GM23338 (cell line): ENCODE measurements at regions not wholly inside any gene's neighbourhood (a gene's known extent, or its start where the extent isn't known, plus 50 kb on each side); places are given as distances from the start of the nearest gene placed in this dataset.

ENCODE experiments used
- ATAC-seq: fragments of 200-7000 bp; cut with Tn5 transposase; 3 replicates; pipeline ENCODE4 v1.9.1; 2020
- DNase-seq: peaks from one replicate; pipeline ENCODE4 v3.0.0-alpha.2; 2015; ENCODE audit warnings: low spot score
- H2AFZ ChIP-seq: fragments of 200-600 bp; sonication (generic); 2 replicates; pipeline ENCODE4 v1.8.0; 2016; ENCODE audit warnings: antibody characterized with exemption, mild to moderate bottlenecking, moderate library complexity
- H3F3A ChIP-seq: fragments of 200-600 bp; sonication (generic); replicated peaks from 2 replicates; pipeline ENCODE4 v1.8.0; 2017; ENCODE audit warnings: antibody characterized with exemption, mixed run types, low read depth
- H3K27ac ChIP-seq: fragments of 200-600 bp; sonication (generic); 2 replicates; pipeline ENCODE4 v1.6.1; 2016; ENCODE audit warnings: low read depth
- H3K27me3 ChIP-seq: fragments of 200-600 bp; sonication (generic); 2 replicates; pipeline ENCODE4 v1.8.0; 2016; ENCODE audit warnings: mild to moderate bottlenecking, mixed run types, moderate library complexity; ENCODE audit not compliant: insufficient read depth
- H3K36me3 ChIP-seq: fragments of 200-600 bp; sonication (generic); 2 replicates; pipeline ENCODE4 v1.8.0; 2016; ENCODE audit warnings: mild to moderate bottlenecking; ENCODE audit not compliant: insufficient read depth
- H3K4me1 ChIP-seq: fragments of 200-600 bp; sonication (generic); 2 replicates; pipeline ENCODE4 v1.8.0; 2016; ENCODE audit warnings: mild to moderate bottlenecking, moderate library complexity; ENCODE audit not compliant: insufficient read depth
- H3K4me2 ChIP-seq: fragments of 200-600 bp; sonication (generic); 2 replicates; pipeline ENCODE4 v1.7.1; 2017; ENCODE audit warnings: mixed run types
- H3K4me3 ChIP-seq: fragments of 200-600 bp; sonication (generic); 2 replicates; pipeline ENCODE4 v1.6.1; 2016; ENCODE audit warnings: mixed run types
- H3K79me2 ChIP-seq: fragments of 200-600 bp; sonication (generic); replicated peaks from 2 replicates; pipeline ENCODE4 v1.8.0; 2017; ENCODE audit warnings: mild to moderate bottlenecking; ENCODE audit not compliant: insufficient read depth
- H3K9me2 ChIP-seq: fragments of 200-600 bp; sonication (generic); 2 replicates; pipeline ENCODE4 v1.8.0; 2017; ENCODE audit not compliant: insufficient read depth
- H4K20me1 ChIP-seq: fragments of 200-600 bp; sonication (generic); replicated peaks from 2 replicates; pipeline ENCODE4 v1.8.0; 2017; ENCODE audit warnings: mild to moderate bottlenecking; ENCODE audit not compliant: insufficient read depth
- H3K27ac Mint-ChIP-seq: 2 replicates; pipeline ENCODE4 v1.8.0; 2020; ENCODE audit warnings: inconsistent platforms, mild to moderate bottlenecking, moderate library complexity, mixed read lengths
- H3K27me3 Mint-ChIP-seq: 3 replicates; pipeline ENCODE4 v1.8.0; 2022; ENCODE audit warnings: low read depth, mild to moderate bottlenecking, moderate library complexity, mixed read lengths, inconsistent platforms; ENCODE audit not compliant: insufficient read depth, poor library complexity
- H3K36me3 Mint-ChIP-seq: 3 replicates; pipeline ENCODE4 v1.8.0; 2021; ENCODE audit warnings: low read depth, mild to moderate bottlenecking, inconsistent platforms, moderate library complexity, mixed read lengths
- H3K4me1 Mint-ChIP-seq: 3 replicates; pipeline ENCODE4 v1.8.0; 2020; ENCODE audit warnings: mild to moderate bottlenecking, inconsistent platforms, mixed read lengths
- H3K4me3 Mint-ChIP-seq: 3 replicates; pipeline ENCODE4 v1.8.0; 2021; ENCODE audit warnings: moderate library complexity, mild to moderate bottlenecking, inconsistent platforms, mixed read lengths
- H3K9me3 Mint-ChIP-seq: 3 replicates; pipeline ENCODE4 v1.8.0; 2020; ENCODE audit warnings: moderate library complexity, mild to moderate bottlenecking, inconsistent platforms, mixed read lengths
- CREB1 ChIP-seq: fragments of 250-450 bp; sonication (Bioruptor Pico); IDR thresholded peaks from 2 replicates; pipeline ENCODE4 v1.5.0; 2020; ENCODE audit warnings: low read depth, mild to moderate bottlenecking, moderate library complexity
- EZH2 ChIP-seq: fragments of 200-600 bp; sonication (generic); IDR thresholded peaks from one replicate; pipeline ENCODE4 v1.8.0; 2017; ENCODE audit warnings: antibody characterized with exemption, mild to moderate bottlenecking, low read depth; ENCODE audit not compliant: unreplicated experiment
- EZH2phosphoT487 ChIP-seq: fragments of 200-600 bp; sonication (generic); IDR thresholded peaks from one replicate; pipeline ENCODE4 v1.8.1; 2018; ENCODE audit warnings: antibody characterized with exemption; ENCODE audit not compliant: unreplicated experiment
- JUNB ChIP-seq: IDR thresholded peaks from one replicate; pipeline ENCODE4 v1.6.1; 2016; ENCODE audit warnings: antibody characterized with exemption; ENCODE audit not compliant: unreplicated experiment
- NANOG ChIP-seq: IDR thresholded peaks from 2 replicates; pipeline ENCODE4 v1.6.1; 2016; ENCODE audit warnings: antibody characterized with exemption, borderline replicate concordance
- POLR2AphosphoS5 ChIP-seq: IDR thresholded peaks from 2 replicates; pipeline ENCODE4 v1.6.1; 2016; ENCODE audit warnings: antibody characterized with exemption, low read depth
- STAT1 ChIP-seq: IDR thresholded peaks from one replicate; pipeline ENCODE4 v1.6.1; 2016; ENCODE audit warnings: antibody characterized with exemption; ENCODE audit not compliant: unreplicated experiment
- ZNF114 ChIP-seq: fragments of 250-450 bp; sonication (Bioruptor Pico); IDR thresholded peaks from 2 replicates; pipeline ENCODE4 v1.5.0; 2020; ENCODE audit warnings: mild to moderate bottlenecking, moderate library complexity
- ZNF331 ChIP-seq: fragments of 250-450 bp; sonication (Bioruptor Pico); IDR thresholded peaks from 2 replicates; pipeline ENCODE4 v1.5.0; 2020; ENCODE audit warnings: low read depth, mild to moderate bottlenecking, moderate library complexity
- TF ChIP-seq, protein P1 (sequence below), 2 experiments: fragments of 200-600 bp in 1 of 2; sonication (generic) in 1 of 2; conservative IDR thresholded peaks; 2 replicates each; pipeline versions ENCODE4 v1.5.1 to v1.6.1; 2016 to 2017; ENCODE audit warnings: antibody characterized with exemption in 2 of 2, low read depth in 2 of 2, mild to moderate bottlenecking in 2 of 2, moderate library complexity in 1 of 2
- TF ChIP-seq, protein P2 (sequence below): IDR thresholded peaks from 2 replicates; pipeline ENCODE4 v1.6.1; 2016; ENCODE audit warnings: antibody characterized with exemption
- TF ChIP-seq, protein P3 (sequence below): IDR thresholded peaks from one replicate; pipeline ENCODE4 v1.6.1; 2018; ENCODE audit warnings: antibody characterized with exemption; ENCODE audit not compliant: unreplicated experiment
- TF ChIP-seq, protein P4 (sequence below): fragments of 250-450 bp; sonication (Bioruptor Pico); IDR thresholded peaks from 2 replicates; pipeline ENCODE4 v1.5.0; 2020; ENCODE audit warnings: mild to moderate bottlenecking, moderate library complexity

DNA sequence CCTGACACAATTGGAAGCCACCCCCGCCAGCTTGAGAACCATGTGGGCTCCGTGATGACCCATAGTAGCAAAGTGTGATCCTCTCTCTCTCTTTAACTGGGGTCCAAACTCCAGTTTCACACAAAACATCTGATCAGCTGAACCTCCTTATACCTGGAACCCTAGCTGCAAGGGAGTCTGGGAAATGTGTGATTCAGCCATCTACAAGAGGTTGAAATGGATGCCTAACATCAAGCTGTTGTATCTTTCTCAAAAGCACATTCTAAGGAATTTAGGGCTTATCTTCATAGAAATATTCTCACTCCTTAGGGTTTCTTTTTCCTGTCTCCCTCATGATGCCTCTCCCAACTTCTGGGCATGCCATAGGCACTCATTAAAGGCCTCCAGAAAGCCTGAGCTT, 126.0 kb downstream of the BCOR start:
- H3K36me3 ChIP-seq, result no peaks in the 10 kb centered on the region
- H3K4me1 ChIP-seq, result peaks cover 16% of the 10 kb centered on the region
- TF ChIP-seq, protein P1, sequence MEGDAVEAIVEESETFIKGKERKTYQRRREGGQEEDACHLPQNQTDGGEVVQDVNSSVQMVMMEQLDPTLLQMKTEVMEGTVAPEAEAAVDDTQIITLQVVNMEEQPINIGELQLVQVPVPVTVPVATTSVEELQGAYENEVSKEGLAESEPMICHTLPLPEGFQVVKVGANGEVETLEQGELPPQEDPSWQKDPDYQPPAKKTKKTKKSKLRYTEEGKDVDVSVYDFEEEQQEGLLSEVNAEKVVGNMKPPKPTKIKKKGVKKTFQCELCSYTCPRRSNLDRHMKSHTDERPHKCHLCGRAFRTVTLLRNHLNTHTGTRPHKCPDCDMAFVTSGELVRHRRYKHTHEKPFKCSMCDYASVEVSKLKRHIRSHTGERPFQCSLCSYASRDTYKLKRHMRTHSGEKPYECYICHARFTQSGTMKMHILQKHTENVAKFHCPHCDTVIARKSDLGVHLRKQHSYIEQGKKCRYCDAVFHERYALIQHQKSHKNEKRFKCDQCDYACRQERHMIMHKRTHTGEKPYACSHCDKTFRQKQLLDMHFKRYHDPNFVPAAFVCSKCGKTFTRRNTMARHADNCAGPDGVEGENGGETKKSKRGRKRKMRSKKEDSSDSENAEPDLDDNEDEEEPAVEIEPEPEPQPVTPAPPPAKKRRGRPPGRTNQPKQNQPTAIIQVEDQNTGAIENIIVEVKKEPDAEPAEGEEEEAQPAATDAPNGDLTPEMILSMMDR (conservative IDR thresholded peaks at IDR 0.05; ENCODE audit: low read depth in 2 of 2), result no peak
- TF ChIP-seq ZNF114 (CRISPR knock-in tag) (no peak), EZH2 (no peak), POLR2AphosphoS5 (no peak), CREB1 (CRISPR knock-in tag) (no peak), STAT1 (no peak), JUNB (no peak), ZNF331 (CRISPR knock-in tag) (no peak), NANOG (no peak), EZH2phosphoT487 (no peak)
- TF ChIP-seq, protein P2, sequence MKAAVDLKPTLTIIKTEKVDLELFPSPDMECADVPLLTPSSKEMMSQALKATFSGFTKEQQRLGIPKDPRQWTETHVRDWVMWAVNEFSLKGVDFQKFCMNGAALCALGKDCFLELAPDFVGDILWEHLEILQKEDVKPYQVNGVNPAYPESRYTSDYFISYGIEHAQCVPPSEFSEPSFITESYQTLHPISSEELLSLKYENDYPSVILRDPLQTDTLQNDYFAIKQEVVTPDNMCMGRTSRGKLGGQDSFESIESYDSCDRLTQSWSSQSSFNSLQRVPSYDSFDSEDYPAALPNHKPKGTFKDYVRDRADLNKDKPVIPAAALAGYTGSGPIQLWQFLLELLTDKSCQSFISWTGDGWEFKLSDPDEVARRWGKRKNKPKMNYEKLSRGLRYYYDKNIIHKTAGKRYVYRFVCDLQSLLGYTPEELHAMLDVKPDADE, result no peak
- TF ChIP-seq, protein P3, sequence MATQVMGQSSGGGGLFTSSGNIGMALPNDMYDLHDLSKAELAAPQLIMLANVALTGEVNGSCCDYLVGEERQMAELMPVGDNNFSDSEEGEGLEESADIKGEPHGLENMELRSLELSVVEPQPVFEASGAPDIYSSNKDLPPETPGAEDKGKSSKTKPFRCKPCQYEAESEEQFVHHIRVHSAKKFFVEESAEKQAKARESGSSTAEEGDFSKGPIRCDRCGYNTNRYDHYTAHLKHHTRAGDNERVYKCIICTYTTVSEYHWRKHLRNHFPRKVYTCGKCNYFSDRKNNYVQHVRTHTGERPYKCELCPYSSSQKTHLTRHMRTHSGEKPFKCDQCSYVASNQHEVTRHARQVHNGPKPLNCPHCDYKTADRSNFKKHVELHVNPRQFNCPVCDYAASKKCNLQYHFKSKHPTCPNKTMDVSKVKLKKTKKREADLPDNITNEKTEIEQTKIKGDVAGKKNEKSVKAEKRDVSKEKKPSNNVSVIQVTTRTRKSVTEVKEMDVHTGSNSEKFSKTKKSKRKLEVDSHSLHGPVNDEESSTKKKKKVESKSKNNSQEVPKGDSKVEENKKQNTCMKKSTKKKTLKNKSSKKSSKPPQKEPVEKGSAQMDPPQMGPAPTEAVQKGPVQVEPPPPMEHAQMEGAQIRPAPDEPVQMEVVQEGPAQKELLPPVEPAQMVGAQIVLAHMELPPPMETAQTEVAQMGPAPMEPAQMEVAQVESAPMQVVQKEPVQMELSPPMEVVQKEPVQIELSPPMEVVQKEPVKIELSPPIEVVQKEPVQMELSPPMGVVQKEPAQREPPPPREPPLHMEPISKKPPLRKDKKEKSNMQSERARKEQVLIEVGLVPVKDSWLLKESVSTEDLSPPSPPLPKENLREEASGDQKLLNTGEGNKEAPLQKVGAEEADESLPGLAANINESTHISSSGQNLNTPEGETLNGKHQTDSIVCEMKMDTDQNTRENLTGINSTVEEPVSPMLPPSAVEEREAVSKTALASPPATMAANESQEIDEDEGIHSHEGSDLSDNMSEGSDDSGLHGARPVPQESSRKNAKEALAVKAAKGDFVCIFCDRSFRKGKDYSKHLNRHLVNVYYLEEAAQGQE, result no peak
- TF ChIP-seq, protein P4, sequence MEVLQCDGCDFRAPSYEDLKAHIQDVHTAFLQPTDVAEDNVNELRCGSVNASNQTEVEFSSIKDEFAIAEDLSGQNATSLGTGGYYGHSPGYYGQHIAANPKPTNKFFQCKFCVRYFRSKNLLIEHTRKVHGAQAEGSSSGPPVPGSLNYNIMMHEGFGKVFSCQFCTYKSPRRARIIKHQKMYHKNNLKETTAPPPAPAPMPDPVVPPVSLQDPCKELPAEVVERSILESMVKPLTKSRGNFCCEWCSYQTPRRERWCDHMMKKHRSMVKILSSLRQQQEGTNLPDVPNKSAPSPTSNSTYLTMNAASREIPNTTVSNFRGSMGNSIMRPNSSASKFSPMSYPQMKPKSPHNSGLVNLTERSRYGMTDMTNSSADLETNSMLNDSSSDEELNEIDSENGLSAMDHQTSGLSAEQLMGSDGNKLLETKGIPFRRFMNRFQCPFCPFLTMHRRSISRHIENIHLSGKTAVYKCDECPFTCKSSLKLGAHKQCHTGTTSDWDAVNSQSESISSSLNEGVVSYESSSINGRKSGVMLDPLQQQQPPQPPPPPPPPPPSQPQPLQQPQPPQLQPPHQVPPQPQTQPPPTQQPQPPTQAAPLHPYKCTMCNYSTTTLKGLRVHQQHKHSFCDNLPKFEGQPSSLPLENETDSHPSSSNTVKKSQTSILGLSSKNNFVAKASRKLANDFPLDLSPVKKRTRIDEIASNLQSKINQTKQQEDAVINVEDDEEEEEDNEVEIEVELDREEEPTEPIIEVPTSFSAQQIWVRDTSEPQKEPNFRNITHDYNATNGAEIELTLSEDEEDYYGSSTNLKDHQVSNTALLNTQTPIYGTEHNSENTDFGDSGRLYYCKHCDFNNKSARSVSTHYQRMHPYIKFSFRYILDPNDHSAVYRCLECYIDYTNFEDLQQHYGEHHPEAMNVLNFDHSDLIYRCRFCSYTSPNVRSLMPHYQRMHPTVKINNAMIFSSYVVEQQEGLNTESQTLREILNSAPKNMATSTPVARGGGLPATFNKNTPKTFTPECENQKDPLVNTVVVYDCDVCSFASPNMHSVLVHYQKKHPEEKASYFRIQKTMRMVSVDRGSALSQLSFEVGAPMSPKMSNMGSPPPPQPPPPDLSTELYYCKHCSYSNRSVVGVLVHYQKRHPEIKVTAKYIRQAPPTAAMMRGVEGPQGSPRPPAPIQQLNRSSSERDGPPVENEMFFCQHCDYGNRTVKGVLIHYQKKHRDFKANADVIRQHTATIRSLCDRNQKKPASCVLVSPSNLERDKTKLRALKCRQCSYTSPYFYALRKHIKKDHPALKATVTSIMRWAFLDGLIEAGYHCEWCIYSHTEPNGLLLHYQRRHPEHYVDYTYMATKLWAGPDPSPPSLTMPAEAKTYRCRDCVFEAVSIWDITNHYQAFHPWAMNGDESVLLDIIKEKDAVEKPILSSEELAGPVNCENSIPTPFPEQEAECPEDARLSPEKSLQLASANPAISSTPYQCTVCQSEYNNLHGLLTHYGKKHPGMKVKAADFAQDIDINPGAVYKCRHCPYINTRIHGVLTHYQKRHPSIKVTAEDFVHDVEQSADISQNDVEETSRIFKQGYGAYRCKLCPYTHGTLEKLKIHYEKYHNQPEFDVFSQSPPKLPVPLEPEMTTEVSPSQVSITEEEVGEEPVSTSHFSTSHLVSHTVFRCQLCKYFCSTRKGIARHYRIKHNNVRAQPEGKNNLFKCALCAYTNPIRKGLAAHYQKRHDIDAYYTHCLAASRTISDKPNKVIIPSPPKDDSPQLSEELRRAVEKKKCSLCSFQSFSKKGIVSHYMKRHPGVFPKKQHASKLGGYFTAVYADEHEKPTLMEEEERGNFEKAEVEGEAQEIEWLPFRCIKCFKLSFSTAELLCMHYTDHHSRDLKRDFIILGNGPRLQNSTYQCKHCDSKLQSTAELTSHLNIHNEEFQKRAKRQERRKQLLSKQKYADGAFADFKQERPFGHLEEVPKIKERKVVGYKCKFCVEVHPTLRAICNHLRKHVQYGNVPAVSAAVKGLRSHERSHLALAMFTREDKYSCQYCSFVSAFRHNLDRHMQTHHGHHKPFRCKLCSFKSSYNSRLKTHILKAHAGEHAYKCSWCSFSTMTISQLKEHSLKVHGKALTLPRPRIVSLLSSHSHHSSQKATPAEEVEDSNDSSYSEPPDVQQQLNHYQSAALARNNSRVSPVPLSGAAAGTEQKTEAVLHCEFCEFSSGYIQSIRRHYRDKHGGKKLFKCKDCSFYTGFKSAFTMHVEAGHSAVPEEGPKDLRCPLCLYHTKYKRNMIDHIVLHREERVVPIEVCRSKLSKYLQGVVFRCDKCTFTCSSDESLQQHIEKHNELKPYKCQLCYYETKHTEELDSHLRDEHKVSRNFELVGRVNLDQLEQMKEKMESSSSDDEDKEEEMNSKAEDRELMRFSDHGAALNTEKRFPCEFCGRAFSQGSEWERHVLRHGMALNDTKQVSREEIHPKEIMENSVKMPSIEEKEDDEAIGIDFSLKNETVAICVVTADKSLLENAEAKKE (CRISPR knock-in tag), result no peak
- Mint-ChIP-seq H3K27ac (no peak overlapping the region), H3K9me3 (peaks cover 21% of the 10 kb centered on the region), H3K4me3 (no peak overlapping the region), H3K36me3 (peaks cover 13% of the 10 kb centered on the region; the same call in 2 of the 3 replicates), H3K4me1 (peaks cover 23% of the 10 kb centered on the region), H3K27me3 (peaks cover 6% of the 10 kb centered on the region)
- no peaks in the 10 kb centered on the region for H3F3A ChIP-seq
- H3K27ac ChIP-seq, result no peak overlapping the region
- no peak overlapping the region for H2AFZ ChIP-seq
- H4K20me1 ChIP-seq, result no peaks in the 10 kb centered on the region
- H3K27me3 ChIP-seq, result no peaks in the 10 kb centered on the region
- H3K79me2 ChIP-seq, result no peaks in the 10 kb centered on the region
- no peak overlapping the region for H3K4me2 ChIP-seq
- no peak for ATAC-seq
- DNase-seq, result no peak
- no peaks in the 10 kb centered on the region for H3K9me2 ChIP-seq
- H3K4me3 ChIP-seq, result no peak overlapping the region
